ENCODE measurements at regions not wholly inside any gene's neighbourhood (a gene's known extent, or its start where the extent isn't known, plus 50 kb on each side); places are given as distances from the start of the nearest gene placed in this dataset.

GRCh38 chr5:173741087-173741486 lies 124.6 kb upstream of the BOD1 start:
- TF ChIP-seq EZH2phosphoT487 (IDR thresholded peaks at IDR 0.05; ENCODE audit: low read length), result no peak
- TF ChIP-seq EZH2 (optimal IDR thresholded peaks at IDR 0.05; ENCODE audit: low read depth, low read length), result no peak
